HL-60 (cell line): ENCODE measurements at regions not wholly inside any gene's neighbourhood (a gene's known extent, or its start where the extent isn't known, plus 50 kb on each side); places are given as distances from the start of the nearest gene placed in this dataset.

Experiments
- CTCF ChIP-seq: IDR thresholded peaks from one replicate; pipeline ENCODE4 v1.5.1; 2011; ENCODE audit warnings: low read length, control low read depth, inconsistent platforms; ENCODE audit not compliant: insufficient read depth
- POLR2AphosphoS5 ChIP-seq: IDR thresholded peaks from 2 replicates; pipeline ENCODE4 v1.6.1; 2012; ENCODE audit warnings: low read depth

GRCh38 chr3:53941950-53942349 is 50.3 kb upstream of the SELENOK start:
- TF ChIP-seq CTCF (no peak), POLR2AphosphoS5 (no peak)
